ENCODE measurements at regions not wholly inside any gene's neighbourhood (a gene's known extent, or its start where the extent isn't known, plus 50 kb on each side); places are given as distances from the start of the nearest gene placed in this dataset.

GRCh38 chr12:42695490-42695995 lies 106.0 kb upstream of the PRICKLE1 start:
- Histone ChIP-seq H3K4me1 (ENCODE audit: control insufficient read depth, extremely low read depth, insufficient read depth, low read length) (peaks cover 3% of the 10 kb centered on the region), H3K9ac (replicated peaks; ENCODE audit: extremely low read depth, insufficient read depth, low read length) (no peak overlapping the region), H3K36me3 (ENCODE audit: control insufficient read depth in 2 of 2, extremely low read depth in 1 of 2, insufficient read depth in 2 of 2, low read length in 2 of 2) (no peaks in the 10 kb centered on the region), H3K9me1 (replicated peaks; ENCODE audit: control insufficient read depth, extremely low read depth, insufficient read depth, low read length) (no peaks in the 10 kb centered on the region), H3K27me3 (ENCODE audit: control insufficient read depth in 2 of 2, insufficient read depth in 2 of 2, low read length in 2 of 2) (no peaks in the 10 kb centered on the region), H3K27ac (ENCODE audit: insufficient read depth, low read depth, low read length) (no peak overlapping the region), H3K79me2 (ENCODE audit: control insufficient read depth, insufficient read depth, low read length) (no peaks in the 10 kb centered on the region), H2AFZ (ENCODE audit: low read depth, low read length) (no peak overlapping the region), H3K4me2 (ENCODE audit: insufficient read depth, low read length) (no peak overlapping the region), H3K4me3 (replicated peaks in 1 of 3; ENCODE audit: insufficient read depth in 1 of 3, low read depth in 1 of 3, low read length in 3 of 3) (no peak overlapping the region), H4K20me1 (replicated peaks; ENCODE audit: control insufficient read depth, extremely low read depth, insufficient read depth, low read length) (no peaks in the 10 kb centered on the region), H3K9me3 (replicated peaks; ENCODE audit: control insufficient read depth, insufficient read depth, low read length) (no peaks in the 10 kb centered on the region)
- ChIA-PET POLR2A (no interaction called here), CTCF (interaction anchor here (1.2 to 1.4 kb wide), 2 partner anchors 10 to 26 kb away, joined by 3 to 5 read pairs; no protein-coding TSS in a partner anchor)
- DNase-seq (ENCODE audit: low read depth, low spot score) (no peak), FAIRE-seq (no peak)
- BruUV-seq (replicated peaks), result no TSS peak
- intact Hi-C loops (cut with micrococcal nuclease) (no loop called here), dilution Hi-C loops (cut with MboI; ENCODE audit: extremely low pct_ligation_motif_present, low sequenced_read_pairs) (no loop called here)
- no peak for TF ChIP-seq FOS (IDR thresholded peaks at IDR 0.05; ENCODE audit: borderline replicate concordance, insufficient read depth, low read length)

- Histone ChIP-seq H3K4me1 (ENCODE audit: control insufficient read depth, extremely low read depth, insufficient read depth, low read length) (peaks cover 3% of the 10 kb centered on the region), H3K4me3 (replicated peaks in 1 of 3; ENCODE audit: insufficient read depth in 1 of 3, low read depth in 1 of 3, low read length in 3 of 3) (no peak overlapping the region), H3K4me2 (ENCODE audit: insufficient read depth, low read length) (no peak overlapping the region), H3K9ac (replicated peaks; ENCODE audit: extremely low read depth, insufficient read depth, low read length) (no peak overlapping the region), H3K79me2 (ENCODE audit: control insufficient read depth, insufficient read depth, low read length) (no peaks in the 10 kb centered on the region), H3K27ac (ENCODE audit: insufficient read depth, low read depth, low read length) (no peak overlapping the region), H3K9me3 (replicated peaks; ENCODE audit: control insufficient read depth, insufficient read depth, low read length) (no peaks in the 10 kb centered on the region), H2AFZ (ENCODE audit: low read depth, low read length) (no peak overlapping the region), H3K9me1 (replicated peaks; ENCODE audit: control insufficient read depth, extremely low read depth, insufficient read depth, low read length) (no peaks in the 10 kb centered on the region), H4K20me1 (replicated peaks; ENCODE audit: control insufficient read depth, extremely low read depth, insufficient read depth, low read length) (no peaks in the 10 kb centered on the region), H3K27me3 (ENCODE audit: control insufficient read depth in 2 of 2, insufficient read depth in 2 of 2, low read length in 2 of 2) (no peaks in the 10 kb centered on the region), H3K36me3 (ENCODE audit: control insufficient read depth in 2 of 2, extremely low read depth in 1 of 2, insufficient read depth in 2 of 2, low read length in 2 of 2) (no peaks in the 10 kb centered on the region)
- POLR2A ChIA-PET, result no interaction called here
- CTCF ChIA-PET, result no interaction called here
- TF ChIP-seq MAX (IDR thresholded peaks at IDR 0.05; ENCODE audit: insufficient read depth, insufficient read length) (no peak), EZH2 (IDR thresholded peaks at IDR 0.05; ENCODE audit: borderline replicate concordance, low read depth, low read length, severe bottlenecking) (no peak), MYC (IDR thresholded peaks at IDR 0.05; ENCODE audit: low read depth, low read length) (no peak), JUN (IDR thresholded peaks at IDR 0.05; ENCODE audit: borderline replicate concordance, insufficient read depth, insufficient read length, low read depth) (no peak), GATA2 (IDR thresholded peaks at IDR 0.05; ENCODE audit: insufficient read depth, insufficient read length, low read depth, low read length) (no peak), POLR2A (IDR thresholded peaks at IDR 0.05; ENCODE audit: low read depth, low read length) (no peak), POLR2AphosphoS5 (IDR thresholded peaks at IDR 0.05; ENCODE audit: insufficient read depth, low read depth, low read length) (no peak), FOS (IDR thresholded peaks at IDR 0.05; ENCODE audit: borderline replicate concordance, insufficient read depth, low read length) (no peak), CTCF (IDR thresholded peaks at IDR 0.05; ENCODE audit: extremely low read depth in 1 of 2, insufficient read depth in 1 of 2, low read depth in 1 of 2, low read length in 2 of 2) (no peak)
- dilution Hi-C loops (cut with MboI; ENCODE audit: extremely low pct_ligation_motif_present, low sequenced_read_pairs) (no loop called here), intact Hi-C loops (cut with micrococcal nuclease) (no loop called here)
- BruUV-seq (replicated peaks), result no TSS peak
- DNase-seq (ENCODE audit: low read depth, low spot score), result no peak
- FAIRE-seq, result no peak
These were observed 103.2 kb upstream of the PRICKLE1 start for GRCh38 chr12:42692749-42693148.

Measured in endothelial cell of umbilical vein (primary cell).